Left colon (tissue), 2 donors: ENCODE measurements at regions not wholly inside any gene's neighbourhood (a gene's known extent, or its start where the extent isn't known, plus 50 kb on each side); places are given as distances from the start of the nearest gene placed in this dataset.
"Not testable (repeated sequence)": the region's sequence is repeated elsewhere in the genome, so short reads cannot be mapped to it uniquely, and the experiment has no call there.

ENCODE experiments used
- ATAC-seq: fragments of 200-7000 bp; cut with Tn5 transposase; one replicate; pipeline ENCODE4 v1.9.1; 2020; ENCODE audit warnings: mild to moderate bottlenecking, moderate library complexity
- DNase-seq, 2 donors: peaks; one replicate each; pipeline ENCODE4 v3.0.0-alpha.2; 2020
- intact Hi-C, 2 donors: fragments of 100-400 bp; cut with DNase I in 1 of 2; cut with micrococcal nuclease in 1 of 2; formaldehyde crosslinking; loops; one replicate each; pipeline versions ENCODE4 v1.11.2 to v1.14.0; 2022; cut with DNase I, micrococcal nuclease
- donor health status: DM: no; HTN: no; CAD: no.
- donor health status: DM: yes; HTN: yes; CAD: no.

GRCh38 chr10:71086439-71087080 lies 125.8 kb upstream of the UNC5B start:
- DNase-seq (no peak), ATAC-seq (no peak)
- intact Hi-C loops: no loop called here

GRCh38 chr10:71087622-71088021 lies 124.7 kb upstream of the UNC5B start:
- ATAC-seq (no peak), DNase-seq (no peak)
- intact Hi-C loops: no loop called here

GRCh38 chr10:71088054-71088453 lies 124.3 kb upstream of the UNC5B start:
- intact Hi-C loops: no loop called here
- DNase-seq: no peak
- no peak for ATAC-seq

- ATAC-seq, intact Hi-C loops, DNase-seq: not testable (repeated sequence)
Observed at GRCh38 chr10:71088578-71088977, 123.8 kb upstream of the UNC5B start.

- ATAC-seq: no peak
- intact Hi-C loops: no loop called here
- DNase-seq: no peak
Observed at GRCh38 chr10:71089162-71089561, 123.2 kb upstream of the UNC5B start.

- intact Hi-C loops: no loop called here
- DNase-seq: no peak
- no peak for ATAC-seq
Observed at GRCh38 chr10:71090330-71090729, 122.0 kb upstream of the UNC5B start.

GRCh38 chr10:71090801-71091200 lies 121.6 kb upstream of the UNC5B start:
- ATAC-seq (no peak), DNase-seq (no peak)
- intact Hi-C loops: no loop called here

- intact Hi-C loops: no loop called here
- ATAC-seq: no peak
- no peak for DNase-seq
Observed at GRCh38 chr10:71092812-71093401, 119.5 kb upstream of the UNC5B start.

- intact Hi-C loops: no loop called here
- ATAC-seq (no peak), DNase-seq (no peak)
Observed at GRCh38 chr10:71093531-71093930, 118.8 kb upstream of the UNC5B start.

- intact Hi-C loops: no loop called here
- DNase-seq (no peak), ATAC-seq (no peak)
Observed at GRCh38 chr10:71094712-71095390, 117.5 kb upstream of the UNC5B start.

GRCh38 chr10:71099731-71100361 lies 112.5 kb upstream of the UNC5B start:
- no peak for DNase-seq
- intact Hi-C loops: no loop called here
- ATAC-seq: no peak

GRCh38 chr10:71103961-71104360 lies 108.4 kb upstream of the UNC5B start:
- ATAC-seq (no peak), DNase-seq (no peak)
- intact Hi-C loops: no loop called here

- ATAC-seq, intact Hi-C loops, DNase-seq: not testable (repeated sequence)
Observed at GRCh38 chr10:71106151-71106550, 106.2 kb upstream of the UNC5B start.

GRCh38 chr10:71107117-71107516 lies 105.3 kb upstream of the UNC5B start:
- ATAC-seq, DNase-seq, intact Hi-C loops: not testable (repeated sequence)

GRCh38 chr10:71108042-71108441 lies 104.3 kb upstream of the UNC5B start:
- ATAC-seq, DNase-seq, intact Hi-C loops: not testable (repeated sequence)

GRCh38 chr10:71112138-71112785 lies 100.1 kb upstream of the UNC5B start:
- DNase-seq: no peak
- intact Hi-C loops: no loop called here
- no peak for ATAC-seq

- intact Hi-C loops: no loop called here
- DNase-seq (no peak), ATAC-seq (no peak)
Observed at GRCh38 chr10:71116426-71116825, 95.9 kb upstream of the UNC5B start.

- ATAC-seq, intact Hi-C loops, DNase-seq: not testable (repeated sequence)
Observed at GRCh38 chr10:71117589-71117988, 94.8 kb upstream of the UNC5B start.

- intact Hi-C loops: no loop called here
- DNase-seq (no peak), ATAC-seq (no peak)
Observed at GRCh38 chr10:71123023-71123422, 89.3 kb upstream of the UNC5B start.
